ENCODE measurements at regions not wholly inside any gene's neighbourhood (a gene's known extent, or its start where the extent isn't known, plus 50 kb on each side); places are given as distances from the start of the nearest gene placed in this dataset.

DNA sequence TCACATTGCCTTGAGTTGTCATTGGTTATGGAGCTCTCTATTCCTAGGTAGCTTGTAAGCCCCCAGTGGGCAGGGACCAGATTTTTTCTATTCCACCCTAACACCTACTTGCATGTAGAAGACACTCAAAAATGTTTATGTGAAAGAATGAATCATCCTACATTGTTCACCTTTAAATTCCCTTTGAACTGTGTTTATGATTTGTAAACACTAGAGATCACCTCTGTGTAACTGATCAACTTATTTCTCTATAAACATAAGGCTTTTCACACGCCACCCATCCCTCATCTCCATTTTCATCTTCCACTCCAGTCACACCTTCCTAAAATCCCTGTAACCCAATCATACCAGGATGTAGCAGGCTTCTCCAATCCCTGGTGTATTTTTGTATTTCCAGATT, 142.6 kb upstream of the LEF1 start:
- ATAC-seq: no peak

DNA sequence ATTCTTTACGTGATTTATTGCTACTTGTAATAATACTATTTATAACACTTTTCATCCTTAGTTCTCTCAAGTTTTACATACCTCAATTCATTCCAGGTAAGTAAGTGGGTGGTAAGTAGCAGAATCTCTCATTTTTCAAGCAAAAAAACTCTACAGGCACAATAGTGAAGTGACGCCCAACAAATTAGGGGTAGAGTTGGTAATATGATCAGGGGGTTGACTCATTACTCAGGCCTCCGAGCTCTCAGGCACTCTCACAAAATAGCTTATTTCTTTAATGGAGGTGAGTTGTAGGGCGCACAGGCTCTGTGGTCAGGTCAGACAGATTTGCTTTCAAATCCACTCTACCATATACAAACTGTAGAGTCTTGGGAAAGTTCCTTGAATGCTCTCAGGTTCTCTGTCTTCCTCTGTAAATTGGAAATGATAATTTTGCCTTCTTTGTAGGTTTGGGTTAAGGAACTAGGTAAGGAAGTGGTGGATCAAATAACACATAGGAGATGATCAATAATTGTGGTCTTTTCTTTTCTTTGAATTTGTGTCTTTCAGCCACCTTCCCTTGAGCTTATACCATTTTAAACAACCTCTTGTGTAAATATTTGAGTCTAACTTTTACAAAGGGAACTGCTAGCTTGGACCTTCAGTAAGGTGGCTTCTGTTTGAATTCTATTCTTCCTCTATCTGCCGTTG, 134.9 kb upstream of the LEF1 start:
- DNase-seq (no peak), ATAC-seq (no peak)
- H3K36me3 Mint-ChIP-seq: no peaks in the 10 kb centered on the region
- H3K9me3 Mint-ChIP-seq (ENCODE audit: low read depth): no peaks in the 10 kb centered on the region
- no peaks in the 10 kb centered on the region for H3K4me1 Mint-ChIP-seq
- no peak overlapping the region for H3K4me3 Mint-ChIP-seq
- CTCF ChIA-PET: no interaction called here
- peaks cover 8% of the 10 kb centered on the region for H3K27me3 Mint-ChIP-seq
- no peak overlapping the region for H3K27ac Mint-ChIP-seq

More for the DNA sequence above, 142.6 kb upstream of the LEF1 start:
- Mint-ChIP-seq H3K36me3 (no peaks in the 10 kb centered on the region), H3K4me1 (peaks cover 5% of the 10 kb centered on the region), H3K4me3 (no peak overlapping the region), H3K9me3 (ENCODE audit: low read depth) (no peaks in the 10 kb centered on the region), H3K27me3 (no peaks in the 10 kb centered on the region), H3K27ac (no peak overlapping the region)
- CTCF ChIA-PET: no interaction called here
- DNase-seq: no peak

DNA sequence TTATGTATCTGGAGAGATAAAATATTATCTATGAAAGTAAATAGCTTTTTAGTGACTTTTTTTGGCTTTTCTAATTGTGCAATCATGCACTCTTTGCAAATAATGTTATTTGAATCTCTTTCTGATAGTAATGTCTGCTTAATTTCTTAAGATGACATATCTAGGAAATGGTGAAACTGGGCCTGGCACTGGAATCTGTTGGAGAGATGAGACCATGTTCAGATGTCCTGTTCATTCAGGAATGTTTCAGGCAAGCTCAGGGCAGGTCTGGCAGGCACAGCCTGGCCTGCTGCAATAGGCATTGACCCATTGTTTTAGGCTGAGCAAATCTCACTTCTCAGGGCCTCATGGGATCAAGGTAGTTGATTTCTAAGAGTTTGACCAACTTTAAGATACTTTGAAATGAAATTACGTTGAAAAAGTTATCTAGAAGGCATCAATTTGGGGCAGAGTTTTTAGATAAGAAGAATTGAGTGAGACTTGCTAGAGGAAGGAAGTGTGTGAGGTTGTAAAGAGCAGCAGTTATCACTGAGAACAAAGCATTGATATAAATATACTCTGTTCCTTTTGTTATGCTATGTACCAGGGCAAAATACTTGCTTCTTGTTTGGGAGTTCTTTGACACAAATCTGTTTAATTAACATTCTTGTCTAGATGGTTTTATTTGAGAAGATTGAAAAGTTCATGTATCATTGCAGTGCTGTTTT, 133.0 kb upstream of the LEF1 start:
- CTCF ChIA-PET: no interaction called here
- Mint-ChIP-seq H3K9me3 (ENCODE audit: low read depth) (no peaks in the 10 kb centered on the region), H3K36me3 (no peaks in the 10 kb centered on the region), H3K4me1 (no peaks in the 10 kb centered on the region), H3K4me3 (no peak overlapping the region), H3K27ac (no peak overlapping the region), H3K27me3 (peaks cover 8% of the 10 kb centered on the region)
- ATAC-seq (no peak), DNase-seq (no peak)

DNA sequence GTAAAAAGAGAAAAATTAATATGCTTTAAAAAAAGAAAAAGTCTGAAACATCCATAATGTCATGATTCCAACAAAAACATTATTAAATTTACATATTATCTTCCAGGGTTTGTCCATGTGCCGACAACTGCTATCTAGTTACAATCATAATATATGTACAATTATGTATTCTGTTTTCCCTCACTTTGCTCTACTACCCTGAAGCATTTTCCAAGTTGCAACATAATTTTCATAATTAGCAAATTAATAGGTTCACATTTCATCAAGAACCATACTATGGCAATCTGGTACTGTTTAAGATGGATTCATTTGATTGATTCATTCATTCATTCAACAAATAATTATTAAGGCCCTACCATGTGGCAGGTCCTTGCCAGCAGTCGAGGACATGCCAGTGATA, 128.9 kb upstream of the LEF1 start:
- DNase-seq (no peak), ATAC-seq (no peak)
- H3K4me1 Mint-ChIP-seq: no peaks in the 10 kb centered on the region
- H3K27me3 Mint-ChIP-seq: peaks cover 8% of the 10 kb centered on the region
- no peak overlapping the region for H3K4me3 Mint-ChIP-seq
- H3K9me3 Mint-ChIP-seq (ENCODE audit: low read depth): no peaks in the 10 kb centered on the region
- CTCF ChIA-PET: no interaction called here
- H3K36me3 Mint-ChIP-seq: no peaks in the 10 kb centered on the region
- no peak overlapping the region for H3K27ac Mint-ChIP-seq

DNA sequence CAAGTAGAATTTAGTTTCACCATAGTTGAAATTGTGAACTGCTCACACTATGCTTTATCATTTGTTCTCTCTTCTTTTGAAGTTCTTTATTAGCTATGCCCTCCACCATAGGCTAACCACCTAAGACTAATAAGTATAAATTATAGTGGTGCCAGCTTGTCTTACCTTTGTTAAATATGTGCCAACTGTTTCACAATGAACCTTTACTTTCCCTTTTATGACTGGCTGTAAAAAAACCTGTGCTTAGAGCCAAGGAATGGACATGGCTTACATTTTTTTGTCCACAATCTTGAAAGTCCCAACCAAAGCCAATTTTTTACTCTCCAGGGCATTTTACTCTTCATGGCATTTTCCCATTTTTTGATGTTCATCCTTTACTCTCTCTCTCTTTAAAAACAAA, 123.5 kb upstream of the LEF1 start:
- Mint-ChIP-seq H3K4me3 (no peak overlapping the region), H3K27me3 (peaks cover 9% of the 10 kb centered on the region), H3K9me3 (ENCODE audit: low read depth) (no peaks in the 10 kb centered on the region), H3K36me3 (no peaks in the 10 kb centered on the region), H3K4me1 (no peaks in the 10 kb centered on the region), H3K27ac (no peak overlapping the region)
- ATAC-seq: no peak
- no peak for DNase-seq
- CTCF ChIA-PET: no interaction called here

DNA sequence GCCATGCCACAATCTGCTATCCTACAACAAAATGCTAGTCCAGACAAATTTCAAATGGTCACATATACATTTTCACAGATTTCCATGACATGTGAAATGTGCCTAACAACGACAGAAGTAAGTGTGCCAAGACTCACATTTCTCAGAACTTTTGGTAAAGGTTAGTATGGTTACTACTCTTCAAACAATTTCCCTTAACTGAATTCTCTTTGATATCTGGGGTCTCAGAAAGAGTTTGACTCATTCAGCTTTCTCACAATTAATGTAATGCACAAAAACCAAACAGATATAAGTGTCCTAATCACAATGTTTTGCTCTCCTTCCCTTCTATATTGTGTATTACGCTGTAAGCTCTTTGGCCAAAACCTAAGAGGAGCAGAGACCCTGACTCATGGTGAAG, 122.4 kb upstream of the LEF1 start:
- CTCF ChIA-PET: interaction anchor here (1.0 kb wide), 1 partner anchor 11 kb away, joined by 3 read pairs; no protein-coding TSS in a partner anchor
- no peak for ATAC-seq

DNA sequence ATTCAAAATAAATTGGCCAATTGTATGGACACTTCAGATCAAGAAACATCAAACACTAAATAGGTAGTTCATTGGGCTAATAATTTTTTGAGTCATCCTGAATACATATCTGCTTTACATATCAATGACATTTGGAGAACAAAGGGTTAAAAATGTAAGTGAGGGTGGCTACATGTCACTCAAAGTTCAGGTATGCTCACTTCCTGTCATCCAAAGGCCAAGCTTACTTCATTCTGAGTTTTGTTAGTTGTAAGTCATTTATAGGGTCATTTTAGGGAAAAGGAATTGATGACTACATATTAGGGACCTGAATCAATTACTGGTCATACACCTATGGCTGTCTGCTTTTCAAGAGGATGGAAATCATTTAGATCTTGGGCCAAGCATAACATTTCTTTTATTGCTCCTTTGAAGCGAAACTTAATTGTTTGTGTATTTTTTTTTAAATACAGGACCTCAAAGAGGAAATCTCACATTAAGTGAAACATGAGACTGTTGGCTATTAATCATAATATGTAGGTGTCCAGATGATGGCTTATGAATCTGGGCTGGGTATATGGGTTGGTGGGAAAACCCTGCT, 119.2 kb upstream of the LEF1 start:
- Mint-ChIP-seq H3K4me3 (no peak overlapping the region), H3K27me3 (peaks cover 8% of the 10 kb centered on the region), H3K9me3 (ENCODE audit: low read depth) (no peaks in the 10 kb centered on the region), H3K36me3 (no peaks in the 10 kb centered on the region), H3K27ac (no peak overlapping the region), H3K4me1 (no peaks in the 10 kb centered on the region)
- ATAC-seq (no peak), DNase-seq (no peak)
- CTCF ChIA-PET: no interaction called here

More for the DNA sequence above, 122.4 kb upstream of the LEF1 start:
- H3K27me3 Mint-ChIP-seq: peaks cover 8% of the 10 kb centered on the region
- no peak overlapping the region for H3K4me3 Mint-ChIP-seq
- no peaks in the 10 kb centered on the region for H3K9me3 Mint-ChIP-seq (ENCODE audit: low read depth)
- DNase-seq: no peak
- no peaks in the 10 kb centered on the region for H3K4me1 Mint-ChIP-seq
- no peak overlapping the region for H3K27ac Mint-ChIP-seq
- H3K36me3 Mint-ChIP-seq: no peaks in the 10 kb centered on the region

DNA sequence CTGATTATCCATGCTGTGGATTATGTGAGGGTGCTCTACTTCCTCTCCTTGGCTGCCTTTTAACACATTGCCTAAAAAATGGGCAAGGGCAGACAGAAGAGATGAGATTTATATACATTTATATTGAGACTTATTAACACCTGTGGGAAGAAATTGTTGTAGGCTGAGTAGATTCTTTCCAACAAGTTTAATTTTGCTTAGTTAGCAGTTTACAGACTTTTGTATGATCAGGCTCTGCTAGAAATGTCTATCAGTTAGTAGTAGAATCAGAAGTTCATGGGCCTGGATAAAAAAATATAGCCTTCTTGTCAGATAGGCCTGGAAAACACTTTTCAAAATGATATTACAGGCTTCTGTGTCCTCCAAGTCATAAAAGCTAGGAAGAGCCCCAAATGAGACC, 111.3 kb upstream of the LEF1 start:
- peaks cover 2% of the 10 kb centered on the region for H3K27me3 Mint-ChIP-seq
- no peak for DNase-seq
- H3K27ac Mint-ChIP-seq: no peak overlapping the region
- H3K4me1 Mint-ChIP-seq: no peaks in the 10 kb centered on the region
- peaks cover 3% of the 10 kb centered on the region for H3K36me3 Mint-ChIP-seq
- H3K4me3 Mint-ChIP-seq: no peak overlapping the region
- ATAC-seq: no peak
- peaks cover 2% of the 10 kb centered on the region for H3K9me3 Mint-ChIP-seq (ENCODE audit: low read depth)
- CTCF ChIA-PET: interaction anchor here (0.8 to 1.1 kb wide), 2 partner anchors 9 to 10 kb away, joined by 3 to 4 read pairs; no protein-coding TSS in a partner anchor

DNA sequence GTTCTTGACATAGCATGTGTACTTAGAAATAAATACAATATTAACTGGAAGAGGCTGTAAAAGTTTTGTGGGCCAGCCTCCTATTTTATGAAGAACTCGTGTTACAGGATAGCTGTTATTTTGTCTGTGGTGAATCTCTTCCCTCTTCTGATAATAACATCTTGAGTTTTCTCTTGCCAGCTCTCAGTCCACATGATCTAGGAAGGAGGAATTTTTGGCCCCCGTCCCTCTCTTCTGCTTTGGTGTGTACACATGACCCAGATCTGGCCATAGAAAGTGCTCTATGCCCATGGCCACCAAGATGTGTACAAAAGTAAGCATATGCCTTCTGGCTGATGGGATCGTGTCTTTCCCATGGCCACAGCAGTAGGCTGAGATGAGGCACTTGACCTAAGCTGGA, 108.0 kb upstream of the LEF1 start:
- H3K4me1 Mint-ChIP-seq: no peaks in the 10 kb centered on the region
- DNase-seq (no peak), ATAC-seq (no peak)
- H3K4me3 Mint-ChIP-seq: no peak overlapping the region
- H3K27ac Mint-ChIP-seq: no peak overlapping the region
- peaks cover 3% of the 10 kb centered on the region for H3K36me3 Mint-ChIP-seq
- CTCF ChIA-PET: no interaction called here
- H3K9me3 Mint-ChIP-seq (ENCODE audit: low read depth): peaks cover 2% of the 10 kb centered on the region
- no peaks in the 10 kb centered on the region for H3K27me3 Mint-ChIP-seq

DNA sequence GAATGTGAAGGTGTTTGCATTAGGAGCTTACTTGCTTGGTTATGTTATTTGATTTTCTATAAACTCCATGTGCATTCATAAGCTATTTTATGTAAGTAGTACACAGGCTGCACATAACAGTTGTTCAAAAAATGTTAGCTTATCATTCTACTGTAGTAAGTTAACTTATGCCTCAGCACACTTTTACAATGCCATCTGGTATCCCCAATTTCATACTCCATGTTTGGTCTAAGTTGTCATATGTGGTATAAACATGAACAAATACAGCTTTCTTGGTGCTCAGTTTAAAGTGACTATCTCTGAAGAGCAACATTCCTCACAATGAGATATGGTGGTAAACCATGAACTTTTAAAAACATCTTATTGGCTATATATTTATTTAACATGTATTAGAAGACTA, 104.3 kb upstream of the LEF1 start:
- no peak overlapping the region for H3K27ac Mint-ChIP-seq
- H3K36me3 Mint-ChIP-seq: no peaks in the 10 kb centered on the region
- H3K4me1 Mint-ChIP-seq: no peaks in the 10 kb centered on the region
- no peaks in the 10 kb centered on the region for H3K27me3 Mint-ChIP-seq
- no peaks in the 10 kb centered on the region for H3K9me3 Mint-ChIP-seq (ENCODE audit: low read depth)
- DNase-seq (no peak), ATAC-seq (no peak)
- no peak overlapping the region for H3K4me3 Mint-ChIP-seq
- CTCF ChIA-PET: no interaction called here

DNA sequence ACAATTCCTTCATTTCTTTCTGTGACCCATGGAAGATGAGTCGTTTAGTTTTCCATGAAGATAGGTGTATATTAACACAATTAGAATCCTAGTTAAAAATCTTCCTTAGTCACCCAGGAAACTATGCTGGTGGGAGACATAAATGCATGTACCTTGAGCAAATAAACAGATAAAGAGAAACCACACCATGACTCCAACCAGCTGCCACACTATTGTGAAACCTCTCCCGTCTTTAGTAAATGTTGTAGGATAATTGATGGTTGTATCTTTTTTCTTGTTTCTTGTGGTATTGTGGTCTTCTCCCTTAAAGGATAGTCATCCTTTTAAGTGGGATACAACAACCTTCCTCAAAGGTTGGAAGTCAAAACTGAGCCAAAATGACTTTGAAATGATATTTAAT, 103.8 kb upstream of the LEF1 start:
- no peak overlapping the region for H3K4me3 Mint-ChIP-seq
- CTCF ChIA-PET: no interaction called here
- H3K27me3 Mint-ChIP-seq: no peaks in the 10 kb centered on the region
- H3K9me3 Mint-ChIP-seq (ENCODE audit: low read depth): no peaks in the 10 kb centered on the region
- no peaks in the 10 kb centered on the region for H3K36me3 Mint-ChIP-seq
- no peak overlapping the region for H3K27ac Mint-ChIP-seq
- DNase-seq: no peak
- H3K4me1 Mint-ChIP-seq: no peaks in the 10 kb centered on the region
- ATAC-seq: no peak

DNA sequence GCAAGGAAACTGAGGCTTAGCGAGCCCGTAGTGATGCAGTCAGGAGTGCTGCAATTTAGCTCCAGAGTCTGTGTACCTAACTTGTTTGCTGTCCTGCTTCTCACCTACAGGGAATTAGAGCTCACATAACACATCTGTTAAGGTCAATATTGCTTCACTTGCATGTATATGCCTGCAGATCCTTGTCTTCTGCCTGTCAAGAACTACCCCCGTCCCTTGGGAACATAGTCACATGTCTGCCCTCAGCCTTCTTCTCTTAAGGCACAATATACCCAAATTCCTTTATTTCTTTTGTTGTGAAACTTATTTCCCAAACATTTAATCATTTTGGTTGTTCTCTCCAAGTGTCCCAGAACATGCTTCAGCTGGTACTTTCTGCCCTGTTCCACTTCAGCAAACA, 103.3 kb upstream of the LEF1 start:
- ATAC-seq (no peak), DNase-seq (no peak)
- Mint-ChIP-seq H3K9me3 (ENCODE audit: low read depth) (no peaks in the 10 kb centered on the region), H3K4me1 (no peaks in the 10 kb centered on the region), H3K36me3 (no peaks in the 10 kb centered on the region), H3K27me3 (no peaks in the 10 kb centered on the region), H3K27ac (no peak overlapping the region), H3K4me3 (no peak overlapping the region)
- CTCF ChIA-PET: no interaction called here

DNA sequence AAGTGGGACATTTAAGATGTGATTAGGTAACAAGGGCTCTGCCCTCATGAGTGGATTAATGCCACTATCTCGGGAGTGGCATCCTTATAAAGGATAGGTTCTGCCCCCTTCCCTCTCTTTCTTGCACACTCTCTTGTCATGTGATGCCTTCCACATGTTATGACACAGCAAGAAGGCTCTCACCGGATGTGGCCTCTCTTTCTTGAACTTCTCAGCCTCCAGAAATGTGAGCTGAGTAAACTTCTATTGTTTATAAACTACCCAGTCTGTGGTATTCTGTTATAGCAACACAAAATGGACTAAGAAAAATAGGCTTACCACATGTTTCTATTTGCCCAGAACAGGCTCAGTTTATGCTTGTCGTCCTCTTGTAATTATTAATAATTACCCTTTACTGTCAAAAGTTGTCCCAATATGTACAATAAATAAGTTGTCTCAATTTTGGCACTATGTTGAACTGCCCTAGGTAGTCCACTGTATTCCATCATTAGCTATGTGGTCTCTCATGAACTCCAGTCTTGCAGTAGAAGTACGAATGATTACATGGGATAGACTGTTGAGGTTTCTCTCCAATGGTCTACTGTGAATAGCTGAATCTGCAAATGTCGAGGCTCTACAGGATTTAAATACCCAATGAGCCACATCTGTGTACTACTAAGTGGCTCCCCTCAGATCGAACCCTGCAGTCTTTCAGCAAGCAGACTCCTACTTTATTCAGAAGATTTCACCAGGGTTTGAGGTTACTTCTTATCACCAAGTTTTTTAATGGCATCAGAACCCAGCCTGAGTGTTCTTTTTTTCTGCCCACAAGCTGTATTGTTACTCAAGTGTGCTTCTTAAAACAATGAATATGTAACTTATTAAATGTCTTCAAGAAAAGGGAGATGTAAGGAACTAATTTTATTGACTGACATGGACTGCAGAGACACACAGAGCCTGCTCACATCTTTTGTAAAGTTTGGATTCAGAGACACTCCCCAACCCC, 102.0 kb upstream of the LEF1 start:
- no peaks in the 10 kb centered on the region for H3K27me3 Mint-ChIP-seq
- no peak overlapping the region for H3K4me3 Mint-ChIP-seq
- ATAC-seq: no peak
- H3K36me3 Mint-ChIP-seq: no peaks in the 10 kb centered on the region
- no peaks in the 10 kb centered on the region for H3K9me3 Mint-ChIP-seq (ENCODE audit: low read depth)
- H3K27ac Mint-ChIP-seq: no peak overlapping the region
- H3K4me1 Mint-ChIP-seq: no peaks in the 10 kb centered on the region
- DNase-seq: no peak
- CTCF ChIA-PET: interaction anchor here (0.6 to 1.2 kb wide), 2 partner anchors 9 to 12 kb away, joined by 3 to 4 read pairs; no protein-coding TSS in a partner anchor

Measured in activated CD8-positive, alpha-beta memory T cell treated with anti-CD3 and anti-CD28 coated beads, Interleukin-2, amount 10 ng/mL, durations not matched to agents 7 days and 5 days (primary cell).